ENCODE measurements at regions not wholly inside any gene's neighbourhood (a gene's known extent, or its start where the extent isn't known, plus 50 kb on each side); places are given as distances from the start of the nearest gene placed in this dataset.

DNA sequence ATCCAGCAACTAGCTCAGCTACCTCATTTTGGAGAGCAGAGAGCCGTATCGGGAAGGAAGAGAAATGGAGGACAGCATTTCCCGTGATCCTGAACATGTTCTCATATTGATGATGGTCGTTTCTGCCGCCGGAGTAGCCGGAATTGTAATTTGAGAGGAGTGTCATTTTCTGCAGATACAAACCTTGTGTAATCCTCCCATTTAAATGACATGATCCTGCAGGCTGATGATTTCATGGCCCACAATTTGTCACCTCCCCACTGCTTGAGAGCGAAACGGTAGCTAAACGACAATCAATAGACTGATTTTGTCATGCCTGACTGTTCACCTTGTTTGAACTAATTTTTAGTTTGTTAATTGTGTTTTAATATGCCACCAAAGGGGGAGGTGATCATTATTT is 126.5 kb upstream of the CNTN6 start:
- no peak for DNase-seq (ENCODE audit: low spot score)
- TF ChIP-seq, protein P1, sequence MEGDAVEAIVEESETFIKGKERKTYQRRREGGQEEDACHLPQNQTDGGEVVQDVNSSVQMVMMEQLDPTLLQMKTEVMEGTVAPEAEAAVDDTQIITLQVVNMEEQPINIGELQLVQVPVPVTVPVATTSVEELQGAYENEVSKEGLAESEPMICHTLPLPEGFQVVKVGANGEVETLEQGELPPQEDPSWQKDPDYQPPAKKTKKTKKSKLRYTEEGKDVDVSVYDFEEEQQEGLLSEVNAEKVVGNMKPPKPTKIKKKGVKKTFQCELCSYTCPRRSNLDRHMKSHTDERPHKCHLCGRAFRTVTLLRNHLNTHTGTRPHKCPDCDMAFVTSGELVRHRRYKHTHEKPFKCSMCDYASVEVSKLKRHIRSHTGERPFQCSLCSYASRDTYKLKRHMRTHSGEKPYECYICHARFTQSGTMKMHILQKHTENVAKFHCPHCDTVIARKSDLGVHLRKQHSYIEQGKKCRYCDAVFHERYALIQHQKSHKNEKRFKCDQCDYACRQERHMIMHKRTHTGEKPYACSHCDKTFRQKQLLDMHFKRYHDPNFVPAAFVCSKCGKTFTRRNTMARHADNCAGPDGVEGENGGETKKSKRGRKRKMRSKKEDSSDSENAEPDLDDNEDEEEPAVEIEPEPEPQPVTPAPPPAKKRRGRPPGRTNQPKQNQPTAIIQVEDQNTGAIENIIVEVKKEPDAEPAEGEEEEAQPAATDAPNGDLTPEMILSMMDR (IDR thresholded peaks at IDR 0.05; ENCODE audit: extremely low read depth, insufficient read depth, missing control alignments), result no peak
- in situ Hi-C loops (cut with MboI; ENCODE audit: low pct_unique_long_range_greater_than_20kb, low sequenced_read_pairs, unreplicated experiment), result no loop called here

DNA sequence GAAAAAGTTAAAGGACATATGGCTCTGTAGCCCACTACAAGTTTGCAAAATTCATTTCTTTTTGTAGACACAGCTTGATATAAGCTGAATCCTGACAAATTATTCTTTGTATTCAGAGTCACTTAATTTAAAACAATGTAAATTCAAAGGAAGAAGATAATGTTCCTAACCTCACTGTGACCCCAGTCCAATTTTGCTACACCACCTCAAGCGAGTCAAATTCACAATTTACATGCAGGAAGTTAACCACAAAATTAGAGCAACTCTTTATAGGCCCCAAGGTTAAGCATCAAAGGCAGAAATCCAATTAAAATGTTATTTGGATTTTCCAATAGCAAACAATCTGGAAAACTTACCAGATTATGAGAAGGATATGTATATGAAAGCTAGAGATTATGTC is 119.5 kb upstream of the CNTN6 start:
- in situ Hi-C loops (cut with MboI; ENCODE audit: low pct_unique_long_range_greater_than_20kb, low sequenced_read_pairs, unreplicated experiment), result no loop called here
- TF ChIP-seq, protein P1 (IDR thresholded peaks at IDR 0.05; ENCODE audit: extremely low read depth, insufficient read depth, missing control alignments), result no peak

DNA sequence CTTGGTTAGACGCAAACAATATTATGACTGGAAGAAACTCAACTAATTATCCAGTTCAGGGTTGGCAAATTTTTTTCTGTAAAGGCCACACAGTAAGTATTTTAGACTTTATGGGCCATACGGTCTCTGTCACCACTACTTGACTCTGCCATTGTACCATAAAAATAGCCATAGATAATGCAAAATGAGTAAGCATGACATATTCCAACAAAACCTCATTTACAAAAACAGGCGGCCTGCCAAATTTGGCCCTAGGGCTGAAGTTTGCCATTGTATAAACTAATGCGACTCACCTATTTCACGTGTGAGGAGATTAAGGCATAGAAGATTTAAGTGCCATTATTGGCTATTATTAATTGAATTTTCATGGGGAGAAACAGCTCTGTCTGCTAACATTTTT is 116.8 kb upstream of the CNTN6 start:
- TF ChIP-seq, protein P1 (IDR thresholded peaks at IDR 0.05; ENCODE audit: extremely low read depth, insufficient read depth, missing control alignments), result no peak
- in situ Hi-C loops (cut with MboI; ENCODE audit: low pct_unique_long_range_greater_than_20kb, low sequenced_read_pairs, unreplicated experiment), result no loop called here
- no peak for DNase-seq (ENCODE audit: low spot score)

More for the DNA sequence above, 119.5 kb upstream of the CNTN6 start:
- no peak for DNase-seq (ENCODE audit: low spot score)

DNA sequence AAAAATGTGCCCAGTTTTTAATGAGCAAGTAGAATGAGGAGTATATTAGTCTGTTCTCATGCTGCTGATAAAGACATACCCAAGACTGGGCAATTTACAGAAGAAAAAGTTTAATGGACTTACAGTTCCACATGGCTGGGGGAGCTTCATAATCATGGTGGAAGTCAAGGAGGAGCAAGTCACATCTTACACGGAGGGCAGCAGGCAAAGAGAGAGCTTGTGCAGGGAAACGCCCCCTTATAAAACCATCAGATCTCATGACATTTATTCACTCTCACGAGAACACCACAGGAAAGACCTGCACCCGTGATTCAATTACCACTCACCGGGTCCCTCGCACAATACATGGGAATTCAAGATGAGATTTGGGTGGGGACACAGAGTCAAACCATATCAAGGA is 111.7 kb upstream of the CNTN6 start:
- no peak for DNase-seq (ENCODE audit: low spot score)
- TF ChIP-seq, protein P1 (IDR thresholded peaks at IDR 0.05; ENCODE audit: extremely low read depth, insufficient read depth, missing control alignments), result no peak
- in situ Hi-C loops (cut with MboI; ENCODE audit: low pct_unique_long_range_greater_than_20kb, low sequenced_read_pairs, unreplicated experiment), result no loop called here

DNA sequence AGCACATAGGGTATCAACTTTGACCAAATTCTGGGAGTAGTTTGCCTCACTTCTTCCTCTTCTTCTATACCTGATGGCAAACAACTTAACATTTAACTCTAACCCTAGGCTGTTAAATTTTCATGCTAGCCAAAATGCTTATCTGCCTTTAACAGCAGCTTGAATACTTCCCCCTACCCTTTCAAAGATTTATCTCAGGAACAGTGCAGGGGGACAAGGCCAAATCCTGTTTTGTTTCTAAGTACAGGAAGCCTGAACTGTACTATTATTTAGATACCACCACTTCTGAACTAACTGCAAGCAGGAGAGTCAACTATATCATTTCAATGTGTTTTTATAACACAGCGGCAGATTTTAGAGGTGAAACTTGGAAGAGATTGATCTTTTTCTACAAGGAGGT is 104.0 kb upstream of the CNTN6 start:
- TF ChIP-seq, protein P1 (IDR thresholded peaks at IDR 0.05; ENCODE audit: extremely low read depth, insufficient read depth, missing control alignments), result no peak
- in situ Hi-C loops (cut with MboI; ENCODE audit: low pct_unique_long_range_greater_than_20kb, low sequenced_read_pairs, unreplicated experiment), result no loop called here
- no peak for DNase-seq (ENCODE audit: low spot score)

DNA sequence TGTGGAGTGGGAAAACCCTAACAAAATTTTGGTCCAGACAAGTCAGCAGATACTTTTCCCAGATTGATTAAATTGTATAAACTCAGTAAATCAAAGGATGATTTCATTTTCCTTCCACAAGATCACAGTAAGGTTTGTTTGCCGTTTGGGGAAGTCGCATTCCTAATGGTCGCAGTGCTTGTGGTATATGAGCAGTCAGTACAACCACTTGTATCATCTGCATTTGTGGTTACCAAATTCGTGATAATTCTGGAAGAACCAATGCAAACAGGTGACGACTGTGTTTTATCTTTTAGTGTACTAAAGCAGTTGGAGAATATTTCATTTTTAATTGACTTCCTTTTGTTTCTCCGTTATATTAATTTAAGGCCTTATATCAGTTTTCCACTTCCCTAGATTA is 100.0 kb upstream of the CNTN6 start:
- in situ Hi-C loops (cut with MboI; ENCODE audit: low pct_unique_long_range_greater_than_20kb, low sequenced_read_pairs, unreplicated experiment), result no loop called here
- TF ChIP-seq, protein P1 (IDR thresholded peaks at IDR 0.05; ENCODE audit: extremely low read depth, insufficient read depth, missing control alignments), result no peak
- DNase-seq (ENCODE audit: low spot score), result no peak

DNA sequence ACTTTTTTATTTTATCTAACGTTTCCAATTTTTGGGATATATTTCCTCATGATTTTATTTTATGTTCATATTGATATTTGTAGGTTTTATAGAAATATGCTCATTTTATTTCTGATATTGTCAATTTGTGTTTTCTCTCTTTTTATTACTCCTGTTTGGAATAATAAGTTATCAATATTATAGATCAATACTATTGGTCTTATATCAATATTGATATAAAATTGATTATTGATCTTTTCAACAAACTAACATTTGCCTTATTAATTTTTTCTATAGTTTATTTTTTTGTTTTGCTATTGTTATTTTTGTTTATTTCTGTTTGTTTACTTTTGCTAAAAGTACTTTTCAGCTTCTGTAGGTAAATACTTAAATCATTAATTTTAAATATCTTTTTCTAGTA is 90.8 kb upstream of the CNTN6 start:
- TF ChIP-seq, protein P1 (IDR thresholded peaks at IDR 0.05; ENCODE audit: extremely low read depth, insufficient read depth, missing control alignments), result no peak

More for the DNA sequence above, 90.8 kb upstream of the CNTN6 start:
- no peak for DNase-seq (ENCODE audit: low spot score)
- in situ Hi-C loops (cut with MboI; ENCODE audit: low pct_unique_long_range_greater_than_20kb, low sequenced_read_pairs, unreplicated experiment), result no loop called here

Data from GM13977 (cell line).